SK-N-SH (cell line): ENCODE measurements at regions not wholly inside any gene's neighbourhood (a gene's known extent, or its start where the extent isn't known, plus 50 kb on each side); places are given as distances from the start of the nearest gene placed in this dataset.

Source experiments
- CHD2 ChIP-seq: fragments of 150-350 bp; IDR thresholded peaks from 2 replicates; pipeline ENCODE4 v1.6.1; 2018; ENCODE audit warnings: low read length; ENCODE audit not compliant: partially characterized antibody
- CTCF ChIP-seq: fragments of 200-600 bp; sonication (generic); IDR thresholded peaks from 2 replicates; pipeline ENCODE4 v1.6.1; 2017; ENCODE audit warnings: antibody characterized with exemption, mild to moderate bottlenecking, moderate library complexity
- ELF1 ChIP-seq: IDR thresholded peaks from 2 replicates; pipeline ENCODE4 v1.4.0; 2012
- EP300 ChIP-seq, 2 experiments: IDR thresholded peaks; 2 replicates each; pipeline versions ENCODE4 v1.4.0 to v1.6.1; 2012; ENCODE audit warnings: borderline replicate concordance in 1 of 2, low read depth in 1 of 2, low read length in 1 of 2
- GABPA ChIP-seq: IDR thresholded peaks from 2 replicates; pipeline ENCODE4 v1.4.0; 2012; ENCODE audit warnings: low read depth, mild to moderate bottlenecking
- JUND ChIP-seq: IDR thresholded peaks from 2 replicates; pipeline ENCODE4 v1.4.0; 2012
- POLR2AphosphoS5 ChIP-seq: IDR thresholded peaks from 2 replicates; pipeline ENCODE4 v1.6.1; 2012; ENCODE audit warnings: low read depth, low read length
- RAD21 ChIP-seq: IDR thresholded peaks from 2 replicates; pipeline ENCODE4 v1.6.1; 2012; ENCODE audit warnings: mild to moderate bottlenecking, low read length
- RFX5 ChIP-seq: IDR thresholded peaks from 2 replicates; pipeline ENCODE4 v1.6.1; 2012; ENCODE audit warnings: mild to moderate bottlenecking, improper control_type of control experiment, low read length
- RXRA ChIP-seq: IDR thresholded peaks from 2 replicates; pipeline ENCODE4 v1.4.0; 2012; ENCODE audit warnings: low read depth, mild to moderate bottlenecking, borderline replicate concordance
- ZBTB33 ChIP-seq: IDR thresholded peaks from 2 replicates; pipeline ENCODE4 v1.4.0; 2012; ENCODE audit warnings: low read depth, borderline replicate concordance

GRCh38 chr7:156496363-156496769 is 144.2 kb upstream of the RNF32 start:
- TF ChIP-seq CTCF (no peak), POLR2AphosphoS5 (no peak), GABPA (no peak), RXRA (no peak), ZBTB33 (no peak), RFX5 (no peak), EP300 (IDR thresholded peaks at IDR 0.05; ENCODE audit: borderline replicate concordance in 1 of 2, low read depth in 1 of 2, low read length in 1 of 2) (no peak), CHD2 (no peak), ELF1 (no peak), RAD21 (no peak), JUND (no peak)
